NCI-H2196 treated with DMSO at 0.1 percent for 48 hours (cell line): ENCODE measurements at regions not wholly inside any gene's neighbourhood (a gene's known extent, or its start where the extent isn't known, plus 50 kb on each side); places are given as distances from the start of the nearest gene placed in this dataset.

Experiments
- DNase-seq: peaks from one replicate; lab custom pipeline; 2025; ENCODE audit not compliant: unreplicated experiment; lab: John Stamatoyannopoulos, UW

- no peak for DNase-seq
Measured at GRCh38 chr22:22996511-22997261, 73.6 kb upstream of the GNAZ start.

GRCh38 chr22:22997262-22997898 lies 72.9 kb upstream of the GNAZ start:
- DNase-seq: no peak

- DNase-seq: no peak
Measured at GRCh38 chr22:22997988-22998387, 72.3 kb upstream of the GNAZ start.

GRCh38 chr22:22999523-22999922 lies 70.8 kb upstream of the GNAZ start:
- no peak for DNase-seq

DNA sequence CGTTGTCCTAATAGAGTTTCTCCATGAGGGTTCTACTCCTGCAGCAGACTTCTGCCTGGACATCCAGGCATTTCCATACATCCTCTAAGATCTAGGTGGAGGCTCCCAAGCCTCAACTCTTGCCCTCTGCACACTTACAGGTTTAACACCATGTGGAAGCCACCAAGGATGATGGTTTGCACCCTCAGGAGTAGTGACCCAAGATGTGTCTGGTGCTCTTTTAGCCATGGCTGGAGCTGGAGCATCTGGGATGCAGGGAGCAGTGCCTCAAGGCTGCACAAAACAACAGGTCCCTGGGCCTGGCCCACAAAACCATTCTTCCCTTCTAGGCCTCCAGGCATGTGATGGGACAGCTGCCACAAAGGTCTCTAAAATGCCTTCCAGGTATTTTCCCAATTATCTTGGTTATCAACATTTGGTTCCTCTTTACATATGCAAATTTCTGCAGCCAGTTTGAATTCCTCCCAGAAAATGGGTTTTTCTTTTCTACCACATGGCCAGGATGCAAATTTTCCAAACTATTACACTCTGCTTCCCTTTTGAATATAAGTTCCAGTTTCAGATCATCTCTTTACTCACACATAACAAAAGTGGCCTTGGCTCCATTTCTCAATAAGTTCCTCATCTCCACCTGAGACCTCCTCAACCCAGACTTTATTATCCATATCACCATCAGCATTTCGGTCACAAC lies 69.5 kb upstream of the GNAZ start:
- no peak for DNase-seq

DNA sequence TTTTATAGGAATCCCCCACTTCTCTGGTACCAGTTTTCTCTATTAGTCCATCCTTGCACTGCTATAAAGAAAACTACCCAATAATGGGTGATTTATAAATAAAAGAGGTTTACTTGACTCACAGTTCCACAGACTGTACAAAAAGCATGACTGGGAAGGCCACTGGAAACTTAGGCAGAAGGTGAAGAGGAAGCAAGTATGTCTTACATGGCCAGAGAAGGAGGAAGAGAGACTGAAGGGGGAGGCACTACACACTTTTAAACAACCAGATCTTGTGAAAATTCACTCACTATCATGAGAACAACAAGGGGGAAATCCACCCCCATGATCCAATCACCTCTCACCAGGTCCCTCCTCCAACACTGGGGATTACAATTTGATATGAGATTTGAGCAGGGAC lies 68.9 kb upstream of the GNAZ start:
- DNase-seq: no peak

DNA sequence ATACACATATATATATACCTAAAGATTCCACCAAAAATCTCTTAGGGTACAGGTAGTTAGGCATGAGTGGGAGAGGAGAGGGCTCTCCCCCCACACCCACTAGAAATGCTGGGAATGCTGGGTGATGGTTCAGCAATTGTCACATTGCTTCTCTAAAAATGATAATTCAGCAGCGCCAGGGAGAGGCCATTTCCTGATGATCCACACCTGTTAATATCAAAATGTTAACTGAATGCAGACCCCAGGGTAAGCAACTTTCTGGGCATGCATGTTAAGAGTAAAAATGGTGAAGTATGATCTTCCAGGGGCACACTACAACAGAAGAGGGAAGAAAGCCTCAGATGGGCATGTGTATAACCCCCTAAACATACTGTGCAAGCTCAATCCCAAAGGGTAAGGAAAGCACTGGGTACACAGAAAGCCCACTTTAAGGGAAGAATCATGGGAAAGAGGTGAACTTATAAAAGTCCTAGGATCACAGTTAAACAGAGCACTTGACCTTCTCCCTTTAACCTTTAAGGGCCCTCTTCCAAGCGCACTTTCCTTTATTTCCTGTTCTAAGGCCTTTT lies 67.6 kb upstream of the GNAZ start:
- no peak for DNase-seq

GRCh38 chr22:23007823-23008222 lies 62.5 kb upstream of the GNAZ start:
- DNase-seq: no peak

DNA sequence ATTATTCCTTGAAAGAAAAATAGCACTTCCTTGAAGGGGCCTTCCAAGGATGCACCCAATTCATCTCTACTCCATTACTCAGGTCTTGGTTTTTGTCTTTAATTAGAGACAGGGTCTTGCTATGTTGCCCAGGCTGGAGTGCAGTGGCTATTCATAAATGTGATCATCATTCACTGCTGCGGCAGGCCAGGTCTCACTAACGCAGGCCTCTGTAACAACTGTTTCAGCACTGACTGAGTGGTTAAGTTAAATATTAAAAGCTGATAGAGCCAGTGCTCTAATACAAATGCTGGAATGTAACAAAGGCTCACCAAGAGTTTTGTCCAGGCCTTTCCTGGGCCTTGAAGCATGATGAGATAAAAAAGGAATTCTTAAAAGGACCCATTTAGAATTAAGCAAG lies 61.4 kb upstream of the GNAZ start:
- no peak for DNase-seq
